OCI-LY1 (cell line): ENCODE measurements at regions not wholly inside any gene's neighbourhood (a gene's known extent, or its start where the extent isn't known, plus 50 kb on each side); places are given as distances from the start of the nearest gene placed in this dataset.

ENCODE experiments used
- H2AFZ ChIP-seq: fragments of 200-600 bp; sonication (generic), shearing (Covaris generic); 2 replicates; pipeline ENCODE4 v1.6.0; 2014; ENCODE audit warnings: antibody characterized with exemption, mild to moderate bottlenecking, low read length
- H3F3A ChIP-seq: fragments of 200-600 bp; sonication (generic), shearing (Covaris generic); 2 replicates; pipeline ENCODE4 v1.6.0; 2014; ENCODE audit warnings: mild to moderate bottlenecking, antibody characterized with exemption, low read length, moderate library complexity; ENCODE audit not compliant: insufficient read depth
- H3K27ac ChIP-seq: fragments of 200-600 bp; sonication (generic); 2 replicates; pipeline ENCODE4 v1.5.1; 2014; ENCODE audit warnings: low read length, mixed run types, mild to moderate bottlenecking, low read depth; ENCODE audit not compliant: poor library complexity, severe bottlenecking
- H3K27me3 ChIP-seq: fragments of 200-600 bp; sonication (generic); 2 replicates; pipeline ENCODE4 v1.6.0; 2014; ENCODE audit warnings: antibody characterized with exemption, mild to moderate bottlenecking, low read length, moderate library complexity; ENCODE audit not compliant: insufficient read depth
- H3K36me3 ChIP-seq: fragments of 200-600 bp; sonication (generic); 2 replicates; pipeline ENCODE4 v1.6.1; 2014; ENCODE audit warnings: mild to moderate bottlenecking, antibody characterized with exemption, low read length, moderate library complexity, mixed read lengths; ENCODE audit not compliant: insufficient read depth
- H3K4me1 ChIP-seq: fragments of 200-600 bp; sonication (generic); 2 replicates; pipeline ENCODE4 v1.5.1; 2014; ENCODE audit warnings: mild to moderate bottlenecking, low read length, moderate library complexity; ENCODE audit not compliant: insufficient read depth, severe bottlenecking
- H3K4me2 ChIP-seq: fragments of 200-600 bp; sonication (generic), shearing (Covaris generic); 2 replicates; pipeline ENCODE4 v1.6.1; 2014; ENCODE audit warnings: low read length
- H3K4me3 ChIP-seq: fragments of 200-600 bp; sonication (generic); 2 replicates; pipeline ENCODE4 v1.5.1; 2014; ENCODE audit warnings: low read length, low read depth, mild to moderate bottlenecking, mixed read lengths; ENCODE audit not compliant: poor library complexity, severe bottlenecking
- H3K79me2 ChIP-seq: fragments of 200-600 bp; shearing (Covaris generic); 2 replicates; pipeline ENCODE4 v1.6.1; 2016; ENCODE audit warnings: mixed run types, low read length, mixed read lengths; ENCODE audit not compliant: insufficient read depth
- H3K9ac ChIP-seq: fragments of 200-600 bp; sonication (generic), shearing (Covaris generic); 2 replicates; pipeline ENCODE4 v1.6.1; 2014; ENCODE audit warnings: mild to moderate bottlenecking, low read length, mixed read lengths
- H3K9me2 ChIP-seq: fragments of 200-600 bp; sonication (generic), shearing (Covaris generic); 2 replicates; pipeline ENCODE4 v1.6.1; 2014; ENCODE audit warnings: low read depth, mild to moderate bottlenecking, low read length, mixed read lengths
- H3K9me3 ChIP-seq: fragments of 200-600 bp; shearing (Covaris generic); 2 replicates; pipeline ENCODE4 v1.6.1; 2014; ENCODE audit warnings: low read length, mixed read lengths
- H4K20me1 ChIP-seq: fragments of 200-600 bp; sonication (generic), shearing (Covaris generic); 2 replicates; pipeline ENCODE4 v1.6.0; 2016; ENCODE audit warnings: mild to moderate bottlenecking, low read length; ENCODE audit not compliant: insufficient read depth
- CTCF ChIP-seq: fragments of 200-600 bp; sonication (generic), shearing (Covaris generic); IDR thresholded peaks from 2 replicates; pipeline ENCODE4 v1.5.1; 2017; ENCODE audit warnings: mild to moderate bottlenecking, antibody characterized with exemption, low read length, moderate library complexity, mixed read lengths
- EZH2 ChIP-seq: fragments of 200-600 bp; sonication (generic), shearing (Covaris generic); IDR thresholded peaks from 2 replicates; pipeline ENCODE4 v1.8.0; 2017; ENCODE audit warnings: borderline replicate concordance, mixed run types, mild to moderate bottlenecking, antibody characterized with exemption, low read length, moderate library complexity, mixed read lengths

DNA sequence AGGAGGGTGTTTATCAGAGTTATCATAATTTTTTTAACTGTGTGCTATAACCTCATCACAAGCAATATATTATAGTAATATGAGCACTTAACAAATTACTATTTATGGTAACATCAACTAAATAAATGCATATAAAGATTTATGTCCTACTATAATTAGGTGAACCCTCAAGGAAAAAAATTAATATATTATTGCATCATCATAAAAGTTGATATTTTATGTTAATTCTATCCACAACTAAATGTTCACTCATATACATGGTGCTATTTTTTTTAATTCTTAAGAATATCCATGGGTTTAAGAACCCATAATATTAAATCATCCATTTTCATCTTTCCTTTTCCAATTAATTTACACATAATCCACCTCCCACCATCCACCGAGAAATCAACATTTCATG, 506.0 kb upstream of the USP15 start:
- Histone ChIP-seq H3K36me3 (no peaks in the 10 kb centered on the region), H3K9me3 (no peaks in the 10 kb centered on the region), H3K27ac (no peak overlapping the region), H3K9ac (no peak overlapping the region), H3K4me3 (no peak overlapping the region), H4K20me1 (no peaks in the 10 kb centered on the region), H3K27me3 (no peaks in the 10 kb centered on the region), H2AFZ (no peak overlapping the region), H3F3A (no peaks in the 10 kb centered on the region), H3K4me1 (no peaks in the 10 kb centered on the region), H3K9me2 (no peaks in the 10 kb centered on the region), H3K79me2 (no peaks in the 10 kb centered on the region), H3K4me2 (no peak overlapping the region)
- TF ChIP-seq CTCF: no peak
- no peak for TF ChIP-seq EZH2

- Histone ChIP-seq H4K20me1 (no peaks in the 10 kb centered on the region), H3K4me1 (no peaks in the 10 kb centered on the region), H2AFZ (no peak overlapping the region), H3K79me2 (no peaks in the 10 kb centered on the region), H3F3A (no peaks in the 10 kb centered on the region), H3K9me3 (no peaks in the 10 kb centered on the region), H3K27me3 (no peaks in the 10 kb centered on the region), H3K27ac (no peak overlapping the region), H3K4me2 (no peak overlapping the region), H3K36me3 (no peaks in the 10 kb centered on the region), H3K4me3 (no peak overlapping the region), H3K9ac (no peak overlapping the region), H3K9me2 (no peaks in the 10 kb centered on the region)
- TF ChIP-seq EZH2 (no peak), CTCF (no peak)
These were observed 502.2 kb upstream of the USP15 start for GRCh38 chr12:61757831-61758505.

DNA sequence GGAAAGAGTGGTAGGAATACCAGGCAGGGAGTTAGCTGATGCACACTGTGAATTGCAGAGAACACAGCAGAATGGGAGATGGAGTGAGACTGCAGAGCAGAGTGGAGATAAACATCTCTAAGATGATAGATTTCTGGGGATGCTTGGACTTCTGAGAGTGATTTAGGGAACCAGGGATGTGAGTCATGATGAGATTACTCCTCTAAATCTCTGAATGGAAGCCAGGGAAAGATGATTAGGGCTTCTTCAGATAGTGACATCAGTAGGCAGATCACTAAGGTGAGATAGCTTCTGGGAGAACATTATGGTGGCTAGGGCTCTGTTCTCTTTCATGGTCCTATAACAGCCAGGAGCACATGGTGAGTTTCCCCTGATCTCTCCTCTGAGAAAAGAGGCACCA, 501.5 kb upstream of the USP15 start:
- TF ChIP-seq CTCF (no peak), EZH2 (no peak)
- H3K9me3 ChIP-seq: no peaks in the 10 kb centered on the region
- no peaks in the 10 kb centered on the region for H4K20me1 ChIP-seq
- H3K4me2 ChIP-seq: no peak overlapping the region
- no peaks in the 10 kb centered on the region for H3K36me3 ChIP-seq
- H3K9me2 ChIP-seq: no peaks in the 10 kb centered on the region
- H3K27me3 ChIP-seq: no peaks in the 10 kb centered on the region
- no peak overlapping the region for H3K9ac ChIP-seq
- no peak overlapping the region for H3K27ac ChIP-seq
- no peaks in the 10 kb centered on the region for H3K4me1 ChIP-seq
- H3K79me2 ChIP-seq: no peaks in the 10 kb centered on the region
- H3K4me3 ChIP-seq: no peak overlapping the region
- no peaks in the 10 kb centered on the region for H3F3A ChIP-seq
- H2AFZ ChIP-seq: no peak overlapping the region
